Endodermal cell (in vitro differentiated cells): ENCODE measurements at regions not wholly inside any gene's neighbourhood (a gene's known extent, or its start where the extent isn't known, plus 50 kb on each side); places are given as distances from the start of the nearest gene placed in this dataset.

ENCODE experiments used
- DNase-seq: peaks from one replicate; pipeline ENCODE4 v3.0.0-alpha.2; 2017
- H3K27ac ChIP-seq: 2 replicates; pipeline ENCODE4 v1.5.1; 2013; ENCODE audit warnings: mild to moderate bottlenecking, low read depth, low read length, moderate library complexity
- H3K27me3 ChIP-seq: 2 replicates; pipeline ENCODE4 v1.6.1; 2013; ENCODE audit warnings: mild to moderate bottlenecking, low read length, moderate library complexity; ENCODE audit not compliant: insufficient read depth, control insufficient read depth, poor library complexity, severe bottlenecking
- H3K36me3 ChIP-seq: 2 replicates; pipeline ENCODE4 v1.7.0; 2013; ENCODE audit warnings: mild to moderate bottlenecking, low read length, moderate library complexity; ENCODE audit not compliant: control insufficient read depth, insufficient read depth
- H3K4me1 ChIP-seq: one replicate; pipeline ENCODE4 v1.7.0; 2013; ENCODE audit warnings: low read length; ENCODE audit not compliant: control insufficient read depth, insufficient read depth
- H3K4me3 ChIP-seq: 2 replicates; pipeline ENCODE4 v1.5.1; 2013; ENCODE audit warnings: mild to moderate bottlenecking, low read length, moderate library complexity
- H3K9ac ChIP-seq: 2 replicates; pipeline ENCODE4 v1.6.1; 2013; ENCODE audit warnings: mild to moderate bottlenecking, low read length, moderate library complexity; ENCODE audit not compliant: poor library complexity, severe bottlenecking; ENCODE audit errors: extremely low read depth
- H3K9me3 ChIP-seq: 2 replicates; pipeline ENCODE4 v1.6.1; 2013; ENCODE audit warnings: mild to moderate bottlenecking, low read length, moderate library complexity; ENCODE audit not compliant: control insufficient read depth
- H3K27ac Mint-ChIP-seq: 2 replicates; pipeline ENCODE4 v1.8.0; 2020; ENCODE audit warnings: mixed read lengths
- H3K27me3 Mint-ChIP-seq: 2 replicates; pipeline ENCODE4 v1.8.0; 2021; ENCODE audit warnings: mild to moderate bottlenecking, mixed read lengths; ENCODE audit not compliant: insufficient read depth
- H3K36me3 Mint-ChIP-seq: 2 replicates; pipeline ENCODE4 v1.8.0; 2020; ENCODE audit warnings: low read depth, mixed read lengths
- H3K4me1 Mint-ChIP-seq: 2 replicates; pipeline ENCODE4 v1.8.0; 2020; ENCODE audit warnings: mixed read lengths
- H3K4me3 Mint-ChIP-seq: 2 replicates; pipeline ENCODE4 v1.8.0; 2020; ENCODE audit warnings: mild to moderate bottlenecking, moderate library complexity, mixed read lengths
- H3K9me3 Mint-ChIP-seq: 2 replicates; pipeline ENCODE4 v1.8.0; 2020; ENCODE audit warnings: mild to moderate bottlenecking, mixed read lengths
- WGBS, 2 experiments: methylation state at CpG; one replicate each; pipeline versions ENCODE4 v1.1.5 to v1.1.7; 2013; ENCODE audit warnings: missing lambda C conversion rate in 2 of 2, mixed read lengths in 1 of 2; ENCODE audit not compliant: insufficient coverage in 1 of 2, insufficient read length in 1 of 2; 5-methylcytosine and 5-hydroxymethylcytosine counted together
- TF ChIP-seq, protein P1 (sequence below): fragments of 200-600 bp; sonication (generic); conservative IDR thresholded peaks from 2 replicates; pipeline ENCODE4 v1.5.0; 2021; ENCODE audit warnings: antibody characterized with exemption, mild to moderate bottlenecking

DNA sequence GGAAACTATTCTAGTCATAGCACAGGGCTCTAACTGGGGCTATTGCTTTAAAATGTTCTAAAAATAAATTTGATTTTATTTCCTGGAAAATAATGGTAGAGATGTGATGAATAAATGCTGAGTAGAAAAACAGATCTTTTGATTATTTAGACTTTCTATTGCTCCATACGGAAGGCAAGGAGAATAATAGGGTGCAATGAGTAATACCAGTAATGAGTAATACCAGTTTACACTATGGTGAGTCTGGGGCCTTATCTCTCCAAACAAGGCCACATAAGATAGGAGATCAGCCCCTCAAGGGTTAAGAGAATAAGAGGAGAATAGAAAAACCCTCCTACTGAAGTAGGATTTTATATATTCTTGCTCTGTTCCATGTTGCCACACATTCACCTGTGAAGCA, 390.4 kb downstream of the KLF5 start:
- no peak overlapping the region for H3K27ac ChIP-seq
- H3K4me3 ChIP-seq: no peak overlapping the region
- H3K9ac ChIP-seq: no peak overlapping the region
- WGBS, 2 experiments: 92 to 100% methylated on average over 1 of the region's 1 CpG
- no peak overlapping the region for H3K4me3 Mint-ChIP-seq
- no peaks in the 10 kb centered on the region for H3K4me1 ChIP-seq
- H3K36me3 Mint-ChIP-seq: no peaks in the 10 kb centered on the region
- H3K9me3 ChIP-seq: no peaks in the 10 kb centered on the region
- H3K4me1 Mint-ChIP-seq: no peaks in the 10 kb centered on the region
- H3K9me3 Mint-ChIP-seq: peaks cover 14% of the 10 kb centered on the region
- peaks cover 2% of the 10 kb centered on the region for H3K27me3 Mint-ChIP-seq
- H3K36me3 ChIP-seq: no peaks in the 10 kb centered on the region
- no peaks in the 10 kb centered on the region for H3K27me3 ChIP-seq
- TF ChIP-seq, protein P1, sequence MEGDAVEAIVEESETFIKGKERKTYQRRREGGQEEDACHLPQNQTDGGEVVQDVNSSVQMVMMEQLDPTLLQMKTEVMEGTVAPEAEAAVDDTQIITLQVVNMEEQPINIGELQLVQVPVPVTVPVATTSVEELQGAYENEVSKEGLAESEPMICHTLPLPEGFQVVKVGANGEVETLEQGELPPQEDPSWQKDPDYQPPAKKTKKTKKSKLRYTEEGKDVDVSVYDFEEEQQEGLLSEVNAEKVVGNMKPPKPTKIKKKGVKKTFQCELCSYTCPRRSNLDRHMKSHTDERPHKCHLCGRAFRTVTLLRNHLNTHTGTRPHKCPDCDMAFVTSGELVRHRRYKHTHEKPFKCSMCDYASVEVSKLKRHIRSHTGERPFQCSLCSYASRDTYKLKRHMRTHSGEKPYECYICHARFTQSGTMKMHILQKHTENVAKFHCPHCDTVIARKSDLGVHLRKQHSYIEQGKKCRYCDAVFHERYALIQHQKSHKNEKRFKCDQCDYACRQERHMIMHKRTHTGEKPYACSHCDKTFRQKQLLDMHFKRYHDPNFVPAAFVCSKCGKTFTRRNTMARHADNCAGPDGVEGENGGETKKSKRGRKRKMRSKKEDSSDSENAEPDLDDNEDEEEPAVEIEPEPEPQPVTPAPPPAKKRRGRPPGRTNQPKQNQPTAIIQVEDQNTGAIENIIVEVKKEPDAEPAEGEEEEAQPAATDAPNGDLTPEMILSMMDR: no peak
- DNase-seq: no peak
- H3K27ac Mint-ChIP-seq: no peak overlapping the region

DNA sequence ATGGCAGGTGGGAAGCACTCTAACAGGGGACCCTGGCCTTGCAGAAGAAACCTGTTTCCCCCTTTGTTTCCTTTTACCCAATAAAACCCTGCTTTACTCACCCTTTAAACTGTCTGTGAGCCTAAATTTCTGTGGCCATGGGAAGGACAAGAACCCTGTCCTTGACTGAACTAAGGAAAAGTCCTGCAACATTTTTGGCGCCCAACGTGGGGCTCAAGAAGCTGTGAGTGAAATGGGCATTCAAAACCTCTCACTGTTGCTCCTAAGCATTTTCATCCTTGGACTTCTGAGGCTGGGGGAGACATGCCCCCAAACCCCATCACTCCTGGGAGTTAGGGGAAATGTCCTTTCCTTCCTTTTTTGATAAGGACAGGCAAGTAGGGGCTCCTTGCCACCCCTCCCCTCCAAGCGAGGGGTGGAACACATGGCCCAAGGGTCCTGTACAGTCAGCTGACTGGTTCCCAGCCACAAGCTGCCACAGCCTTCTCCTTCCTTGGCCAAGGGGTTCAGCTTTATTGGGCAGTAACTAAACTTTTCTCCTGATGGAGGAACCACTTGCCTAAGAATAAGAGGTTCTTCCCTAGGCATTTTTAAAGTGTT, 381.6 kb downstream of the KLF5 start:
- no peak for DNase-seq
- Mint-ChIP-seq H3K4me1 (no peaks in the 10 kb centered on the region), H3K9me3 (peaks cover 68% of the 10 kb centered on the region), H3K27me3 (no peaks in the 10 kb centered on the region), H3K36me3 (peaks cover 5% of the 10 kb centered on the region), H3K27ac (no peak overlapping the region), H3K4me3 (no peak overlapping the region)
- H3K27me3 ChIP-seq: no peaks in the 10 kb centered on the region
- TF ChIP-seq, protein P1: no peak
- H3K36me3 ChIP-seq: no peaks in the 10 kb centered on the region
- 93 to 100% methylated on average over 2 to 3 of the region's 3 CpGs for WGBS, 2 experiments
- peak overlapping the region; percentile 62 for H3K4me3 ChIP-seq
- peaks cover 62% of the 10 kb centered on the region for H3K9me3 ChIP-seq
- H3K9ac ChIP-seq: no peak overlapping the region
- H3K27ac ChIP-seq: no peak overlapping the region
- H3K4me1 ChIP-seq: no peaks in the 10 kb centered on the region

DNA sequence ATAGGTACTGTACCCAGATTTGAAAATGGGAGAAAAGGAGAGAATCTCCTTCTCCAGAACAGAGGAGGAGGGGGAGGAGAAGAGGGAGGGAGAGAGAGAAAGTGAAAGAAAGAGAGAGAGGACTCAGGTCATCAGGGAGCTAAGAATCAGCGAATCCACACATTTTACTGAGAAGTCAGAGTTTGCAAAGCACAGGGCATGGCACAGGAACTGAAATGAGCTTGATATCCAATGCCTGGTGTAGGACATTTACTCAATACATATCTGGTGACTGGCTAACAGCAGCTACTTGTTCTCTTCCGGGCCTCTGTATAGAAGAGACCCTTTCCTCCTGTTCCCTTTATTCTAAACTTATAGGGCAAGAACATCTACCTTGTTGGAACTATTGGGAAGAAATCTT, 375.1 kb downstream of the KLF5 start:
- TF ChIP-seq, protein P1: no peak
- peaks cover 20% of the 10 kb centered on the region for H3K9me3 ChIP-seq
- Mint-ChIP-seq H3K27me3 (no peaks in the 10 kb centered on the region), H3K4me3 (no peak overlapping the region), H3K4me1 (no peaks in the 10 kb centered on the region), H3K27ac (no peak overlapping the region), H3K9me3 (peaks cover 18% of the 10 kb centered on the region), H3K36me3 (no peaks in the 10 kb centered on the region)
- H3K36me3 ChIP-seq: no peaks in the 10 kb centered on the region
- H3K4me1 ChIP-seq: no peaks in the 10 kb centered on the region
- no peak overlapping the region for H3K4me3 ChIP-seq
- H3K27ac ChIP-seq: no peak overlapping the region
- WGBS, 2 experiments: 73 to 95% methylated on average over 1 to 2 of the region's 2 CpGs
- H3K9ac ChIP-seq: no peak overlapping the region
- no peak for DNase-seq
- no peaks in the 10 kb centered on the region for H3K27me3 ChIP-seq
